ENCODE measurements at regions not wholly inside any gene's neighbourhood (a gene's known extent, or its start where the extent isn't known, plus 50 kb on each side); places are given as distances from the start of the nearest gene placed in this dataset.

GRCh38 chr3:69462022-69462825 lies 76.3 kb upstream of the FRMD4B start:
- Histone ChIP-seq H3K4me3 (no peak overlapping the region), H3K27ac (no peak overlapping the region), H3K9ac (ENCODE audit: insufficient read length) (no peak overlapping the region), H3K9me3 (ENCODE audit: low read depth, low read length) (no peaks in the 10 kb centered on the region), H3K36me3 (ENCODE audit: insufficient read depth, low read length) (no peaks in the 10 kb centered on the region)
- TF ChIP-seq FOXP2 (optimal IDR thresholded peaks at IDR 0.05; ENCODE audit: control extremely low read depth, extremely low read length, insufficient read depth) (no peak), EZH2 (IDR thresholded peaks at IDR 0.05) (no peak), POLR2AphosphoS5 (IDR thresholded peaks at IDR 0.05; ENCODE audit: borderline replicate concordance, low read depth, low read length) (no peak)
- no peak for DNase-seq (ENCODE audit: low read depth, low spot score)

GRCh38 chr3:69460034-69460433 lies 74.1 kb upstream of the FRMD4B start:
- no peak for DNase-seq (ENCODE audit: low read depth, low spot score)
- Histone ChIP-seq H3K9ac (ENCODE audit: insufficient read length) (no peak overlapping the region), H3K27ac (no peak overlapping the region), H3K4me3 (no peak overlapping the region), H3K9me3 (ENCODE audit: low read depth, low read length) (no peaks in the 10 kb centered on the region), H3K36me3 (ENCODE audit: insufficient read depth, low read length) (no peaks in the 10 kb centered on the region)
- TF ChIP-seq FOXP2 (optimal IDR thresholded peaks at IDR 0.05; ENCODE audit: control extremely low read depth, extremely low read length, insufficient read depth) (no peak), POLR2AphosphoS5 (IDR thresholded peaks at IDR 0.05; ENCODE audit: borderline replicate concordance, low read depth, low read length) (no peak), EZH2 (IDR thresholded peaks at IDR 0.05) (no peak)

GRCh38 chr3:69458803-69459365 lies 73.0 kb upstream of the FRMD4B start:
- Histone ChIP-seq H3K9ac (ENCODE audit: insufficient read length) (no peak overlapping the region), H3K9me3 (ENCODE audit: low read depth, low read length) (no peaks in the 10 kb centered on the region), H3K4me3 (no peak overlapping the region), H3K36me3 (ENCODE audit: insufficient read depth, low read length) (no peaks in the 10 kb centered on the region), H3K27ac (no peak overlapping the region)
- TF ChIP-seq FOXP2 (optimal IDR thresholded peaks at IDR 0.05; ENCODE audit: control extremely low read depth, extremely low read length, insufficient read depth) (no peak), EZH2 (IDR thresholded peaks at IDR 0.05) (no peak), POLR2AphosphoS5 (IDR thresholded peaks at IDR 0.05; ENCODE audit: borderline replicate concordance, low read depth, low read length) (no peak)
- DNase-seq (ENCODE audit: low read depth, low spot score): no peak

- Histone ChIP-seq H3K4me3 (no peak overlapping the region), H3K27ac (no peak overlapping the region), H3K36me3 (ENCODE audit: insufficient read depth, low read length) (no peaks in the 10 kb centered on the region), H3K9ac (ENCODE audit: insufficient read length) (no peak overlapping the region), H3K9me3 (ENCODE audit: low read depth, low read length) (no peaks in the 10 kb centered on the region)
- no peak for TF ChIP-seq FOXP2 (optimal IDR thresholded peaks at IDR 0.05; ENCODE audit: control extremely low read depth, extremely low read length, insufficient read depth)
- no peak for TF ChIP-seq POLR2AphosphoS5 (IDR thresholded peaks at IDR 0.05; ENCODE audit: borderline replicate concordance, low read depth, low read length)
- no peak for TF ChIP-seq EZH2 (IDR thresholded peaks at IDR 0.05)
- DNase-seq (ENCODE audit: low read depth, low spot score): no peak
These were observed 70.7 kb upstream of the FRMD4B start for GRCh38 chr3:69456631-69457030.

- Histone ChIP-seq H3K9me3 (ENCODE audit: low read depth, low read length) (no peaks in the 10 kb centered on the region), H3K27ac (no peak overlapping the region), H3K4me3 (no peak overlapping the region), H3K9ac (ENCODE audit: insufficient read length) (no peak overlapping the region), H3K36me3 (ENCODE audit: insufficient read depth, low read length) (no peaks in the 10 kb centered on the region)
- TF ChIP-seq POLR2AphosphoS5 (IDR thresholded peaks at IDR 0.05; ENCODE audit: borderline replicate concordance, low read depth, low read length): no peak
- no peak for TF ChIP-seq EZH2 (IDR thresholded peaks at IDR 0.05)
- no peak for TF ChIP-seq FOXP2 (optimal IDR thresholded peaks at IDR 0.05; ENCODE audit: control extremely low read depth, extremely low read length, insufficient read depth)
- DNase-seq (ENCODE audit: low read depth, low spot score): no peak
These were observed 68.4 kb upstream of the FRMD4B start for GRCh38 chr3:69454204-69454787.

GRCh38 chr3:69452295-69452694 lies 66.4 kb upstream of the FRMD4B start:
- TF ChIP-seq POLR2AphosphoS5 (IDR thresholded peaks at IDR 0.05; ENCODE audit: borderline replicate concordance, low read depth, low read length) (no peak), EZH2 (IDR thresholded peaks at IDR 0.05) (no peak), FOXP2 (optimal IDR thresholded peaks at IDR 0.05; ENCODE audit: control extremely low read depth, extremely low read length, insufficient read depth) (no peak)
- H3K36me3 ChIP-seq (ENCODE audit: insufficient read depth, low read length): no peaks in the 10 kb centered on the region
- H3K4me3 ChIP-seq: no peak overlapping the region
- DNase-seq (ENCODE audit: low read depth, low spot score): no peak
- no peak overlapping the region for H3K27ac ChIP-seq
- no peak overlapping the region for H3K9ac ChIP-seq (ENCODE audit: insufficient read length)
- no peaks in the 10 kb centered on the region for H3K9me3 ChIP-seq (ENCODE audit: low read depth, low read length)

- no peaks in the 10 kb centered on the region for H3K9me3 ChIP-seq (ENCODE audit: low read depth, low read length)
- no peak overlapping the region for H3K4me3 ChIP-seq
- H3K9ac ChIP-seq (ENCODE audit: insufficient read length): no peak overlapping the region
- no peaks in the 10 kb centered on the region for H3K36me3 ChIP-seq (ENCODE audit: insufficient read depth, low read length)
- H3K27ac ChIP-seq: no peak overlapping the region
- TF ChIP-seq FOXP2 (optimal IDR thresholded peaks at IDR 0.05; ENCODE audit: control extremely low read depth, extremely low read length, insufficient read depth): no peak
- TF ChIP-seq EZH2 (IDR thresholded peaks at IDR 0.05): no peak
- no peak for TF ChIP-seq POLR2AphosphoS5 (IDR thresholded peaks at IDR 0.05; ENCODE audit: borderline replicate concordance, low read depth, low read length)
- no peak for DNase-seq (ENCODE audit: low read depth, low spot score)
These were observed 65.7 kb upstream of the FRMD4B start for GRCh38 chr3:69451594-69451993.

- H3K9ac ChIP-seq (ENCODE audit: insufficient read length): no peak overlapping the region
- H3K4me3 ChIP-seq: no peak overlapping the region
- DNase-seq (ENCODE audit: low read depth, low spot score): no peak
- TF ChIP-seq EZH2 (IDR thresholded peaks at IDR 0.05): no peak
- no peak for TF ChIP-seq FOXP2 (optimal IDR thresholded peaks at IDR 0.05; ENCODE audit: control extremely low read depth, extremely low read length, insufficient read depth)
- TF ChIP-seq POLR2AphosphoS5 (IDR thresholded peaks at IDR 0.05; ENCODE audit: borderline replicate concordance, low read depth, low read length): no peak
- no peaks in the 10 kb centered on the region for H3K36me3 ChIP-seq (ENCODE audit: insufficient read depth, low read length)
- no peaks in the 10 kb centered on the region for H3K9me3 ChIP-seq (ENCODE audit: low read depth, low read length)
- H3K27ac ChIP-seq: no peak overlapping the region
These were observed 63.0 kb upstream of the FRMD4B start for GRCh38 chr3:69448877-69449276.

All from SK-N-MC (cell line).